ENCODE measurements at regions not wholly inside any gene's neighbourhood (a gene's known extent, or its start where the extent isn't known, plus 50 kb on each side); places are given as distances from the start of the nearest gene placed in this dataset.

DNA sequence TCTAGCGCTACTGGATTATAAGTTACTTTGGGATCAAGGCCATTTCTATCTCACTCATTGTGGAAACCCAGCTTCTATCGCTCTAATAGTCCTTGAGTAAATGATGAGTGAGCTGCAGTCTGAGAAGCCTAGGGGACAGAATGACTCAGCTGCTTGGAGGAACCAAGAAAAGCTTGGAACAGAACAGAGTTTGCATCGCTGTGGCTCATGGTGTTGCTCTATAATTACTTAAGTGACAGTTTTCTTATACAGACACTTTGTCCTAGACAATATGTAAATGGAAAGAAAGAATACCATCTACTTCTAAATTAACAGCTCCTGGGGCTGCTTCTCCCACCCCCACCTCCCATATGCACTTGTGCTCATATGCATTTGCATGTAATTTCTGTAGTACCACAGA lies 156.9 kb downstream of the SLIT2 start:
- BruUV-seq (replicated peaks), result no TSS peak
- Histone ChIP-seq H3K9ac (ENCODE audit: insufficient read depth, low read depth, low read length) (no peak overlapping the region), H3K79me2 (ENCODE audit: insufficient read depth, low read length) (no peaks in the 10 kb centered on the region), H3K27ac (ENCODE audit: extremely low read length, insufficient read depth, low read length) (no peak overlapping the region), H4K20me1 (ENCODE audit: insufficient read depth, low read length) (no peaks in the 10 kb centered on the region), H3K27me3 (ENCODE audit: control insufficient read depth in 1 of 2, insufficient read depth in 2 of 2, low read length in 2 of 2) (no peaks in the 10 kb centered on the region; a peak in 1 of 5 replicates), H3K4me2 (ENCODE audit: low read depth, low read length) (no peak overlapping the region), H3K4me1 (ENCODE audit: insufficient read depth, low read length) (no peaks in the 10 kb centered on the region), H3K9me3 (ENCODE audit: low read length) (no peaks in the 10 kb centered on the region), H2AFZ (ENCODE audit: low read length) (no peak overlapping the region), H3K4me3 (replicated peaks in 1 of 3; ENCODE audit: insufficient read depth in 1 of 3, low read depth in 2 of 3, low read length in 3 of 3) (no peak overlapping the region), H3K36me3 (replicated peaks in 1 of 2; ENCODE audit: control insufficient read depth in 1 of 2, insufficient read depth in 2 of 2, low read length in 2 of 2) (no peaks in the 10 kb centered on the region)
- ATAC-seq, result no peak
- 28% methylated on average over 3 of the region's 3 CpGs for WGBS (ENCODE audit: low lambda C conversion rate)
- TF ChIP-seq NFYC (CRISPR knock-in tag; IDR thresholded peaks at IDR 0.05) (no peak), TCF12 (IDR thresholded peaks at IDR 0.05) (no peak), TCF12 (CRISPR knock-in tag; IDR thresholded peaks at IDR 0.05) (no peak), KMT2B (CRISPR knock-in tag; IDR thresholded peaks at IDR 0.05) (no peak), HMGA1 (CRISPR knock-in tag; conservative IDR thresholded peaks at IDR 0.05) (no peak), ZNF564 (CRISPR knock-in tag; IDR thresholded peaks at IDR 0.05) (no peak), PRMT3 (CRISPR knock-in tag; IDR thresholded peaks at IDR 0.05; ENCODE audit: borderline replicate concordance, low read depth) (no peak), ZNF33B (CRISPR knock-in tag; IDR thresholded peaks at IDR 0.05) (no peak)
- TF ChIP-seq, protein P1, sequence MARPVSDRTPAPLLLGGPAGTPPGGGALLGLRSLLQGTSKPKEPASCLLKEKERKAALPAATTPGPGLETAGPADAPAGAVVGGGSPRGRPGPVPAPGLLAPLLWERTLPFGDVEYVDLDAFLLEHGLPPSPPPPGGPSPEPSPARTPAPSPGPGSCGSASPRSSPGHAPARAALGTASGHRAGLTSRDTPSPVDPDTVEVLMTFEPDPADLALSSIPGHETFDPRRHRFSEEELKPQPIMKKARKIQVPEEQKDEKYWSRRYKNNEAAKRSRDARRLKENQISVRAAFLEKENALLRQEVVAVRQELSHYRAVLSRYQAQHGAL (CRISPR knock-in tag; IDR thresholded peaks at IDR 0.05; ENCODE audit: not compliant biosample characterization), result no peak
- FAIRE-seq, result no peak
- CTCF ChIA-PET (ENCODE audit: low intra/inter-chr PET ratio, low total read pairs), result no interaction called here
- in situ Hi-C loops (cut with HindIII; ENCODE audit: extremely low pct_ligation_motif_present, low pct_unique_long_range_greater_than_20kb), result no loop called here
- no peak for DNase-seq (ENCODE audit: low spot score)
- intact Hi-C loops (cut with micrococcal nuclease; ENCODE audit: unreplicated experiment), result no loop called here
- POLR2A ChIA-PET, result no interaction called here

DNA sequence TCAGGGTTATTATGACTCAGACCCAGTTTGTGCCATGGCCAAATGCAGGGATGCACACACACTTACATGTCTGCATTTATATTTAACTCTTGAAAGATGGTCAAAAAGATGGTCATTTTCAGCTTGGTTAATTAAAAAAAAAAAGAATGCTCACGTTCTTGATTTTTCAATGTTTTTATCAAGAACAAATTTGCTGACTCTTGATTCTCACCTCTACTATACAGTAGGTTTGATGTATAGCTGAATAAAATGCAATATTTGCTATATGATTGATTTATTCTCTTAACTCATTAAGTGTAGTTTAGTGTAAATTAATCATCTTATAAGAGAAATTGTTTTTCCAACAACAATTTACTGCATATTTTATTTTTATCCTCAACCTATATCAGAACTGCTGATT lies 160.4 kb downstream of the SLIT2 start:
- DNase-seq (ENCODE audit: low spot score) (no peak), FAIRE-seq (no peak), ATAC-seq (no peak)
- Histone ChIP-seq H3K36me3 (replicated peaks in 1 of 2; ENCODE audit: control insufficient read depth in 1 of 2, insufficient read depth in 2 of 2, low read length in 2 of 2) (no peaks in the 10 kb centered on the region), H3K4me2 (ENCODE audit: low read depth, low read length) (no peak overlapping the region), H2AFZ (ENCODE audit: low read length) (no peak overlapping the region), H3K27ac (ENCODE audit: extremely low read length, insufficient read depth, low read length) (no peak overlapping the region), H3K9me3 (ENCODE audit: low read length) (no peaks in the 10 kb centered on the region), H3K27me3 (ENCODE audit: control insufficient read depth in 1 of 2, insufficient read depth in 2 of 2, low read length in 2 of 2) (no peaks in the 10 kb centered on the region; a peak in 1 of 5 replicates), H3K79me2 (ENCODE audit: insufficient read depth, low read length) (no peaks in the 10 kb centered on the region), H3K4me1 (ENCODE audit: insufficient read depth, low read length) (no peaks in the 10 kb centered on the region), H3K4me3 (replicated peaks in 1 of 3; ENCODE audit: insufficient read depth in 1 of 3, low read depth in 2 of 3, low read length in 3 of 3) (no peak overlapping the region), H3K9ac (ENCODE audit: insufficient read depth, low read depth, low read length) (no peak overlapping the region), H4K20me1 (ENCODE audit: insufficient read depth, low read length) (no peaks in the 10 kb centered on the region)
- intact Hi-C loops (cut with micrococcal nuclease; ENCODE audit: unreplicated experiment) (no loop called here), in situ Hi-C loops (cut with HindIII; ENCODE audit: extremely low pct_ligation_motif_present, low pct_unique_long_range_greater_than_20kb) (no loop called here)
- 0% methylated on average over 1 of the region's 1 CpG for WGBS (ENCODE audit: low lambda C conversion rate)
- TF ChIP-seq, protein P2, sequence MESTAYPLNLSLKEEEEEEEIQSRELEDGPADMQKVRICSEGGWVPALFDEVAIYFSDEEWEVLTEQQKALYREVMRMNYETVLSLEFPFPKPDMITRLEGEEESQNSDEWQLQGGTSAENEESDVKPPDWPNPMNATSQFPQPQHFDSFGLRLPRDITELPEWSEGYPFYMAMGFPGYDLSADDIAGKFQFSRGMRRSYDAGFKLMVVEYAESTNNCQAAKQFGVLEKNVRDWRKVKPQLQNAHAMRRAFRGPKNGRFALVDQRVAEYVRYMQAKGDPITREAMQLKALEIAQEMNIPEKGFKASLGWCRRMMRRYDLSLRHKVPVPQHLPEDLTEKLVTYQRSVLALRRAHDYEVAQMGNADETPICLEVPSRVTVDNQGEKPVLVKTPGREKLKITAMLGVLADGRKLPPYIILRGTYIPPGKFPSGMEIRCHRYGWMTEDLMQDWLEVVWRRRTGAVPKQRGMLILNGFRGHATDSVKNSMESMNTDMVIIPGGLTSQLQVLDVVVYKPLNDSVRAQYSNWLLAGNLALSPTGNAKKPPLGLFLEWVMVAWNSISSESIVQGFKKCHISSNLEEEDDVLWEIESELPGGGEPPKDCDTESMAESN (CRISPR knock-in tag; conservative IDR thresholded peaks at IDR 0.05), result no peak
- no peak for TF ChIP-seq ZNF101 (CRISPR knock-in tag; IDR thresholded peaks at IDR 0.05; ENCODE audit: borderline replicate concordance, low read depth)
- no peak for TF ChIP-seq SMARCE1 (IDR thresholded peaks at IDR 0.05; ENCODE audit: borderline replicate concordance)
- no peak for TF ChIP-seq ZNF180 (CRISPR knock-in tag; IDR thresholded peaks at IDR 0.05; ENCODE audit: borderline replicate concordance, low read depth)
- peak in 1 of 2 experiments; percentile 65; a peak in 3 of 4 replicates for TF ChIP-seq MAFK (conservative IDR thresholded peaks at IDR 0.05 in 1 of 2, IDR thresholded peaks at IDR 0.05 in 1 of 2; ENCODE audit: low read length in 2 of 2)
- TF ChIP-seq ZNF674 (CRISPR knock-in tag; IDR thresholded peaks at IDR 0.05; ENCODE audit: low read depth), result no peak
- TF ChIP-seq MAFF (IDR thresholded peaks at IDR 0.05; ENCODE audit: low read depth, low read length), result peak; percentile 45; the same call in 1 of the 2 replicates
- TF ChIP-seq RXRB (CRISPR knock-in tag; IDR thresholded peaks at IDR 0.05; ENCODE audit: borderline replicate concordance), result no peak
- BruUV-seq (replicated peaks), result no TSS peak
- CTCF ChIA-PET (ENCODE audit: low intra/inter-chr PET ratio, low total read pairs), result no interaction called here
- POLR2A ChIA-PET, result no interaction called here
